Activated CD4-positive, alpha-beta T cell treated with anti-CD3 and anti-CD28 coated beads, Interleukin-2, amount 50 U/mL, for 16 hours (primary cell): ENCODE measurements at regions not wholly inside any gene's neighbourhood (a gene's known extent, or its start where the extent isn't known, plus 50 kb on each side); places are given as distances from the start of the nearest gene placed in this dataset.
"Not testable (repeated sequence)": the region's sequence is repeated elsewhere in the genome, so short reads cannot be mapped to it uniquely, and the experiment has no call there.

Experiments
- DNase-seq: peaks from one replicate; pipeline ENCODE4 v3.0.0-alpha.2; 2020

GRCh38 chr6:21856456-21856825, 262.9 kb downstream of the SOX4 start:
- DNase-seq, result no peak

DNA sequence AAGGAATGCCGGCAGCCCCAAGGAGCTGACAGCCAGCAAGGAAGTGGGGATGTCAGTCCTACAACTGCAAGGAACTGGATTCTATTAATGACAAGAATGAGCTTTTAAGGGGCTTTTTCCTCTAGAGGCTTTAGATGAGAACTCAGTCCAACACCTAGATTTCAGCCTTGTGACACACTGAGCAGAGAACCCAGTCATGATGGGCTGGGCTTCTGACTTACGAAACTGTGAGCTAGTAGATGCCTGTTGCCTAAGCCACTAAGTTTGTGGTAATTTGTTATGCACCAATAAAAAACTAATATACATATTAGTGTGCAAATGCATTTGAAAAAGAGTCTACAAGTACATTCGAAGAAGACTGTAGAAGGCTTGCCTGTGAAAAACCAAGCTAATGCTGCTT, 263.3 kb downstream of the SOX4 start:
- no peak for DNase-seq

DNA sequence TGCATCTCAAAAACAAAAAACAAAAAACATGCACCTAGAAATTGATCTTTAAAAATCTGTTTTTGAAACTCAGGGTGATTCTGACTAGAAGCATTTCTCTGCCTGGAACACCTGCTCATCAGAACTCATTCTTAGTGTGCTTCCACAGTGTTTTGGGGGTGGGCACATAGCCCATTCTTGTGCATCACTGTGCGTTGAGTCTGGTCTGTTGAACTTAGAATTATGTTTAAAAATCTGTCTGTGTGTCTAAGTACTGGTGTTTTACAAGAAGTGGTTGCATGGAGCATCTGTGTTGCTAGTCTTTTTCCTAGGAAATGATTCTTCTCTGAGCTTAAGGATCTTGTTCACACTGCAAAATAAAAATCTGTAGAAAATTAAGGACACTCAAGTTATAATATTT, 264.5 kb downstream of the SOX4 start:
- no peak for DNase-seq

DNA sequence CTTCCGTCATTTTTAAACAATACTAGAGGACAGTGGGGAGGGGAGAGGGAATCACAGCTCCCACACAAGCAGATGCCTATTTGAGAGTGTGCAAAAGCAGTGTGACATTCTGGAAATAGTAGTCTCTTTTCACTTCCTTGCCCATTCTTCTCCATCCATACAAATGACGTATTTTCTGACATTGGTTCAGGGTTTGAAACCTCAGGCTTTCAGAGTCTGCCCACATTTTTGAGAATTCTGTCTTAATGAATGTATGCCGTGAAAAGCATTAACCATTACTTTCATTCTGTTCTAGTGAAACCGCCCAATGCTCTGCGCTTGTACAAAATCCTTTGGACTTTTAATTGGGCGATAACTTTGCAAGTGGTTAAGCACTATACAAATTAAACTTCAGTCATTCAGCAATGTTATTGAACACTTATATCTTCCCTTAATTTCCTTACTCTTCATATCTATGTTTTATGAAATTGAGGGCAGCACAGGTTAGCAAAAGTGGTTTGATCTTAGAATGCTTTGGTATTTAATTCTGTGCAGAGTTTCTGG, 265.7 kb downstream of the SOX4 start:
- no peak for DNase-seq

DNA sequence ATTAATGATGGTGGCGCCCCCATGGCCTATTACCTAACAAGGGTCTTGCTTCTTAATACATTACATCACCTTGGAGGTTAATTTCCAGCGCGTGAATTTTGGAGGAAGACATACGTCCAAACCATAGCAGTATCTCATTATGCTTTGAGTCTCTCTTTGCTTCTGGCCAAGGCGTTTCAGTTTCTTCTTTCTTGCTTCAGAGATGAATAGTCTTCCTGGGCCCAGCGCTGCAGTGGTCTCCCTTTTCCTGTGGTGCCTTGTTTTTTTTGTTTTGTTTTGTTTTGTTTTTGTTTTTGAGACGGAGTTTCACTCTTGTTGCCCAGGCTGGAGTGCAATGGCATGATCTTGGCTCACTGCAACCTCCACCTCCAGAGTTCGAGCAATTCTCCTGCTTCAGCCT, 268.4 kb downstream of the SOX4 start:
- no peak for DNase-seq

GRCh38 chr6:21864206-21864605, 270.7 kb downstream of the SOX4 start:
- DNase-seq, result no peak

DNA sequence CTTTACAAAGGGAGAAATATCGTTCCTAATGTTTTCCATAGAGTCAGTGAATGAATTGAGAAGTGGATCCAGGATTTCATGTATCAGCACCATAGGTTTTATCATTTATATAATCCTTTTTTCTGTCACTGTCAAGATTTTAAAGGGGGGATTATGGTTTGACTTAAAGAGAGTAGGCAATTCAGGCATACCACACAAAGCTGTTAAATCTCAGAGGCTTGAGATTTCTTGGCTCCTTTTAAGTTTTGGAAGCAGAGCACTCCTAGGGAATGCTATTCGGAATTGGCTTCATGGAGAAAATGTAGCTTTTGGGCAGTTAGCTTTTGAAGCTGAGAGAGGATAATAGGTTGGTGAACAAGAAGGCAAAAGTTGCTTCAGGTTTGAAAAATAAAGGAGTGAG, 274.7 kb downstream of the SOX4 start:
- no peak for DNase-seq

DNA sequence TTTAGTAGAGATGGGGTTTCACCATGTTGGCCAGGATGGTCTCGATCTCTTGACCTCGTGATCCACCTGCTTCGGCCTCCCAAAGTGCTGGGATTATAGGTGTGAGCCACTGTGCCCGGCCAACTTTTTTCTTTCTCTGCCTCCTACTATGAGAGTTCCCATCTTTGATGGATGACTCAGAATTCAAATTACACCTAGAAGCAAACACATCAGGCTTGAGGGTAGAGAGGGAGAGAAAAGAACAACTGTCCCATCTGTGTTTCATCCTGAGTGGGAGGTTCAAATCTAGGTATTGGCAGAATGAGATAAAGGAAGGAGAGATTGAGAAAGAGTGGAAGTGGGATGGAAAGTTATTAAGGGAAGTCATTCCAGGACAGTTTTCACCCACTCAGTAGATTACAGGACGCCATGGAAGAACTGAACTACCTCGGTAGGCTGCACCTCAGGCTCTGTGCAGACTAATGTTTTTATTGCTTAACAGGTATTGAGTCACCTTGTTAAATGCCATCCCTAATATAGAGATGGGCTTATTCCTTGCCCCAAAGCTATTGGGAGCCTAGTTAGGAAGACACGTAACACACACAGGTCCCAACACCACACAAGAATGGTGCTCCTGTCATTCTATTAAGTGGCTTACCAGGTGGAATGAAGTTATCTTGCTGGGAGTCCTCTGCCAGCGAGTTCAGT, 275.7 kb downstream of the SOX4 start:
- no peak for DNase-seq

DNA sequence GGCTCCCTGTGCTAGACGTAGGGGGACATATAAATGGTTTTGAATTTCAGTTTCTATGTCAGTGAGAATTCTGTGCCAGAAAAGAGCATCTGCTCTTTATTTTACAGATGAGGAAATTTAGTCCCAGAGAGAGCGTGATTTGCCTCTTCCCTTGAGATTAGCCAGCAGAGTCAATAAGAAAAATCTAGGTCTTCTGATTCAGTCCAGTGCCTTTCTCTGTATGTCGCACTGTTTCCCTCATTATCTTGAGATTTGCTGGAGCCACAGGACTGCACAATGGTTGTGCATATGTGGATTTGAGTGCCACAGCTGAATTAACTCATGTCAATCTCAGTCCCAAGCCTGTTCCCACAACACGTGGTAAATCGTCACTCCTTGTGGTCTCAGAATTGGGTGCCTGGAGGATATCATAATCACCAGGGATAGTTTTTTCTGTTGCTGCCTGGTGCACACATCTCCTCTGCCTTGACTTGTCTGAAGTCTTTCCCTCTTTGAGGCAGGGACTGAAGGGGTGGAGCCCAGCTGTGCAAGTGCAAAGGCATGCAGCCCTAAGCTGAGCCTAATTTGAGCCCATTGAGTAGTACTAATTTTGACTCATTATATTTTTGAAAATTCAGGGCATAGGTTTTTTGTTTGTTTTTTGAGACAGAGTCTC, 276.7 kb downstream of the SOX4 start:
- DNase-seq, result no peak

DNA sequence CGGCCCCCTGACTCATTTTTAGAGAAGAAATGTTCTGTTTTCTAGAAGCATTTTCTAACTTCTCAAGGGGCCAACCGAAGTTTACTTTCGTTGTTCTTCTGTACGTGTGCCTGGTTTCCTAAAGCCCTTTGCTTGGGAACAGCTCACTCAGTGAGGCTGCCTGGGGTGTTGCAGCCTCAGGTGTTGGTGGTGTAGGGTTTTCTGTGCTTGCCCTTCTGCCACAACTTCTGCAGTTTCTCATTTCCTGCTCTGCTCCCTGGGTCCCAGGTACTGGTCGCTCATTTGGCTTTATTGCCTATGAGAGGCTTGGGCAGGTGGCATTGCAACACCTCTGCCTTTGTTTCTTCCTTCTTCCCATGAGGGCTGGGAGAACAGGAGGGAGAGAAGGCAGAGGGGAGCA, 278.3 kb downstream of the SOX4 start:
- no peak for DNase-seq

- no peak for DNase-seq
Observed at GRCh38 chr6:21872749-21873148, 279.2 kb downstream of the SOX4 start.

DNA sequence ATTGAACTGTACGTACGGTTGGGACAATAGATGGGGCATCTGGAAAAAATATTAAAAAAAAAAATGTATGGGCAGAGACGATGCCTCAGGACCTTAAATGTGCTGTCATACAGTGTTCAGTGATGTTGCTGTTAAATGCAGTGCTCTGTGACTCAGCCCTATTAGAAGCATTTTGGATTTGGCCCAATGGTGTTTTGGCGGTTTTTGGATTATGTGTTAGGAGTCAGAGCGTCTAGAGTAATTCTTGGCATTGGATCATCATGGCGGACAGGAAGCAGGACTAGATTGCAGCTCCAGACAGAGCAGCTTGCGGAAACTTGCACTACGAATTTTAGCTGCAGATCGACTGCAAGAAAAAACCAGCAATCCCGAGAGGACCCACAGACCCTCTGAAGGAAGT, 280.0 kb downstream of the SOX4 start:
- DNase-seq, result no peak

- no peak for DNase-seq
Observed at GRCh38 chr6:21874372-21874771, 280.8 kb downstream of the SOX4 start.

GRCh38 chr6:21877037-21877436, 283.5 kb downstream of the SOX4 start:
- DNase-seq, result peak; percentile 34

DNA sequence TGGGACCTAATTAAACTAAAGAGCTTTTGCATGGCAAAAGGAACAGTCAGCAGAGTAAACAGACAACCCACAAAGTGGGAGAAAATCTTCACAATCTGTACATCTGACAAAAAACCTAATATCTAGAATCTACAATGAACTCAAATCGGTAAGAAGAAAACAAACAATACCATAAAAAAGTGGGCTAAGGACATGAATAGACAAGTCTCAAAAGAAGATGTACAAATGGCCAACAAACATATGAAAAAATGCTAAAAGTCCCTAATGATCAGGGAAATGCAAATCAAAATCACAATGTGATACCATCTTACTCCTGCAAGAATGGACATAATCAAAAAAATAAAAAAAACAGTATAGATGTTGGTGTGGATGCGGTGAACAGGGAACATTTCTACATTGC, 286.7 kb downstream of the SOX4 start:
- DNase-seq, result not testable (repeated sequence)

- DNase-seq, result no peak
Observed at GRCh38 chr6:21881969-21882465, 288.5 kb downstream of the SOX4 start.

DNA sequence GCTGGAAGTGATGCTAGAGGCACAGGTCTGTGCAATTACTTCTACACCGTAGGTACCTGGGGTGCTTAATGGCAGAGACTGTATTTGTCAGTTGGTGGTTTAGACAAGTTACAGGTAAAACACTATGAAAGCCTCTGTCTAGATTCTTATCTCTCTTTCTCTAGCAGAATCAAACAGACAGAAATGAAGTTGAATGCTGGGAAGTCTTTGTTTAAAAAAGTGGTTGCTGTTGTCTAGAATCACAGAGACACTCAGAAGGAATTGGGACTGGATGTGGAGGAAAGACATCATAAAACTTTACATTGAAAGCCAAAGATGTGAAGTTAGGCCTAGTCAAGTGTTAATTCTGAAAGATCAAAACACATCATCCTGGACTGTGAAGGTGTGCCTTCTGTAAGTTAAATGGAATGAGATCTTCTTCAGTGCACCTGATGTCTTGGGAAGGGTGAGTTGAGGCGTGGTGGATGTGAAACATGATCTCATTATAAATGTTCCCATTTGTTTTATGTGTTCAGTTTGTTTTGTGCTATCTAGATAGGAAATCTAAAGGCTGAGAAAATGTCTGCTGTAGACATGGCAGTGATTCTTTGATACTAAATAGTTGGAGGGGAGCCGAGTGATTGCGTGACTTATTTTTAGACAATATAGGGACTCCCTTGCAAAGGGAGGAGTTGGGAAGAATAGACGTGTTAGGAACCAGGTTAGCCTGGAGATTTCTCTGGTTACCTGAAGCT, 290.2 kb downstream of the SOX4 start:
- DNase-seq, result no peak

GRCh38 chr6:21885111-21885510, 291.6 kb downstream of the SOX4 start:
- DNase-seq, result no peak

GRCh38 chr6:21885532-21886114, 292.1 kb downstream of the SOX4 start:
- no peak for DNase-seq

- no peak for DNase-seq
Observed at GRCh38 chr6:21886542-21887151, 293.1 kb downstream of the SOX4 start.

DNA sequence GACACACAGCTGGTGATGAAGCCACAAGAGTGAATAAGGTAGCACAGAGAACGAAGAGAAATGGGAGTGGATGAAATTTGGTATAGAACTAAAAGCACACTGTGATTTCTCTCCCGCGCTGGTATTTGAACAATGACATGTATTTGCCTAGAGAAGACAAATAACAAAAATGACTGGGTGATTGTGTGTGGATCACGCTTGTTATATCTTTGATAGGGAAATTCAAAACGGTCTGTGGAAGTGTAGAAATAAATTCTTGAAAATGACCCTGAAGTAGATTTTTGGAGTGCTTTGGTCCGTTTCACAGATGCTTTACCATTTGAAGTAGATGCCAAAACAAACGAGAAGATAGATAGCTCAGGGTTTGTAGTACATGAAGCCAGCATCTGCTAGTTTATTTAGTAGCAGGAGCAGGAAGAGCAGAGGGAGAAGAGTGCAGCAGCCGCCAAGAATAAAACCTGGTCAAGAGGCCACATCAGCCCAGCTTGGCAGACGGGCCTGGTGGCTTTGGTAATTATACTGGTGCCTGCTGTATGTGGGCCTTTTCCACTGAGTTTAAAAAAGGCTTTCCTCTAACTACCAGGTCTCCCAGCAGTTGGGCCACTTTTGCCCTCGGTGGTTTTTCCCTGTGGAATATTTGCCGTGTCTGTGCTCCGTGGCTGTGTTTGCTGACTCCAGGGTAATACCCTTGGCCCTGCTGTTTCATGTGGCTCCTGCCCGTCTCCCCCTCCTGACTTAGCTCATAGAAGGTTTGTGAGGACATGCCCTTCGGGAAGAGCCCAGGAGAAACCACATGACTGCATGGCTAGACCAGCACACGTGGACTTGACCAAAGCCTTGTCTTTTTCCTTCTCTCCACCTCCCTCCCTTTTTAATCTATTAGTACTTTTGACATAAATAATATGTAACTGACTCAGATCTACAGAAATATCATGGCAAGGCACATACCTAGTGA, 294.0 kb downstream of the SOX4 start:
- no peak for DNase-seq

DNA sequence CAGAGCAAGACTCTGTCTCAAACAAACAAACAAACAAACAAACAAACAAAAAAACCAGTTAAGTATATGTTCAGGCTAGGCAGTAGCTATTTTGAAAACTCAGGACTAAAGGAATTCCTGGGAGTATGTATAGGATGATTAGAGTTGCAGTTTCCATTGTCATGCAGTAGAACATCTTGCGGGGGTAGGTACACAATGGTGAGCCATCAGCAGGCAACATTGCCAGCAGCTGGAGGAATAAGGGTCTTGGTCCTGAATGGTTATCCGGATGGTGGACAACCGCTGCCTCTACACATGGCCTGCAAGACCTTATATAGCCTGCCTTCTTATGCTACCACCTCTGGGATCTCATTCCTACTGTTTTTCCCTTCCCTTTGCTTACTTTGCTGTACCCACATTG, 297.5 kb downstream of the SOX4 start:
- DNase-seq, result no peak
